H9 (cell line): ENCODE measurements at regions not wholly inside any gene's neighbourhood (a gene's known extent, or its start where the extent isn't known, plus 50 kb on each side); places are given as distances from the start of the nearest gene placed in this dataset.

Source experiments
- DNase-seq: peaks from one replicate; pipeline ENCODE4 v3.0.0-alpha.2; 2017
- H2AFZ ChIP-seq: one replicate; pipeline ENCODE4 v1.6.1; 2013; ENCODE audit warnings: mild to moderate bottlenecking, low read length, control low read depth, moderate library complexity
- H2AK5ac ChIP-seq: 2 replicates; pipeline ENCODE4 v1.6.1; 2013; ENCODE audit warnings: low read length, control low read depth, mixed read lengths; ENCODE audit not compliant: insufficient read length
- H2BK120ac ChIP-seq: one replicate; pipeline ENCODE4 v1.6.1; 2013; ENCODE audit warnings: low read depth, mild to moderate bottlenecking, low read length, control low read depth, inconsistent platforms; ENCODE audit not compliant: poor library complexity, severe bottlenecking
- H2BK12ac ChIP-seq: 2 replicates; pipeline ENCODE4 v1.6.1; 2013; ENCODE audit warnings: low read length, control low read depth, mixed read lengths, low read depth; ENCODE audit not compliant: insufficient read length
- H2BK15ac ChIP-seq: 2 replicates; pipeline ENCODE4 v1.6.1; 2013; ENCODE audit warnings: low read depth, low read length, control low read depth
- H2BK20ac ChIP-seq: one replicate; pipeline ENCODE4 v1.6.1; 2013; ENCODE audit warnings: low read depth, mild to moderate bottlenecking, low read length, control low read depth, inconsistent platforms; ENCODE audit not compliant: poor library complexity, severe bottlenecking
- H2BK5ac ChIP-seq: 2 replicates; pipeline ENCODE4 v1.6.1; 2013; ENCODE audit warnings: low read length, control low read depth, mixed read lengths; ENCODE audit not compliant: insufficient read length
- H3K14ac ChIP-seq: 2 replicates; pipeline ENCODE4 v1.6.1; 2013; ENCODE audit warnings: low read length, control low read depth; ENCODE audit not compliant: insufficient read depth
- H3K18ac ChIP-seq: 2 replicates; pipeline ENCODE4 v1.6.1; 2013; ENCODE audit warnings: low read depth, mild to moderate bottlenecking, mixed read lengths, low read length, control low read depth; ENCODE audit not compliant: insufficient read length
- H3K23ac ChIP-seq: 2 replicates; pipeline ENCODE4 v1.6.1; 2013; ENCODE audit warnings: low read length, control low read depth, mixed read lengths, low read depth; ENCODE audit not compliant: insufficient read length
- H3K23me2 ChIP-seq: 2 replicates; pipeline ENCODE4 v1.6.1; 2013; ENCODE audit warnings: low read depth, mild to moderate bottlenecking, mixed read lengths, low read length, control low read depth; ENCODE audit not compliant: insufficient read length, poor library complexity, severe bottlenecking
- H3K27ac ChIP-seq: 2 replicates; pipeline ENCODE4 v1.5.1; 2013; ENCODE audit warnings: low read length, control low read depth, mixed read lengths, low read depth; ENCODE audit not compliant: insufficient read length
- H3K27me3 ChIP-seq: 2 replicates; pipeline ENCODE4 v1.6.1; 2013; ENCODE audit warnings: low read length, control low read depth, inconsistent platforms; ENCODE audit not compliant: insufficient read depth
- H3K4ac ChIP-seq: 2 replicates; pipeline ENCODE4 v1.6.1; 2013; ENCODE audit warnings: low read depth, mild to moderate bottlenecking, control low read depth, inconsistent platforms, low read length, moderate library complexity
- H3K4me1 ChIP-seq: 2 replicates; pipeline ENCODE4 v1.6.1; 2013; ENCODE audit warnings: low read length, control low read depth, inconsistent platforms; ENCODE audit not compliant: insufficient read depth
- H3K4me2 ChIP-seq: 2 replicates; pipeline ENCODE4 v1.6.1; 2013; ENCODE audit warnings: low read length, control low read depth, mixed read lengths; ENCODE audit not compliant: insufficient read length, insufficient read depth
- H3K56ac ChIP-seq: 2 replicates; pipeline ENCODE4 v1.6.1; 2013; ENCODE audit warnings: low read depth, mild to moderate bottlenecking, mixed read lengths, low read length, control low read depth; ENCODE audit not compliant: insufficient read length
- H3K79me1 ChIP-seq: 2 replicates; pipeline ENCODE4 v1.6.1; 2013; ENCODE audit warnings: low read depth, mild to moderate bottlenecking, moderate library complexity, low read length, control low read depth, inconsistent platforms; ENCODE audit not compliant: insufficient read depth, poor library complexity, severe bottlenecking
- H3K79me2 ChIP-seq: 2 replicates; pipeline ENCODE4 v1.6.1; 2013; ENCODE audit warnings: low read length, control low read depth, inconsistent platforms; ENCODE audit not compliant: insufficient read depth
- H3K9ac ChIP-seq: 2 replicates; pipeline ENCODE4 v1.6.1; 2013; ENCODE audit warnings: low read length, control low read depth, mixed read lengths; ENCODE audit not compliant: insufficient read length; ENCODE audit errors: extremely low read depth
- H3K9me3 ChIP-seq: one replicate; pipeline ENCODE4 v1.6.1; 2013; ENCODE audit warnings: low read depth, low read length, inconsistent platforms; ENCODE audit not compliant: control insufficient read depth
- H3T11ph ChIP-seq: one replicate; pipeline ENCODE4 v1.6.1; 2013; ENCODE audit warnings: mild to moderate bottlenecking, low read length, control low read depth, inconsistent platforms
- H4K20me1 ChIP-seq: one replicate; pipeline ENCODE4 v1.6.1; 2013; ENCODE audit not compliant: control insufficient read depth, insufficient read length, insufficient read depth
- H4K5ac ChIP-seq: 2 replicates; pipeline ENCODE4 v1.6.1; 2013; ENCODE audit warnings: low read depth, mild to moderate bottlenecking, mixed read lengths, low read length, control low read depth; ENCODE audit not compliant: insufficient read length
- H4K8ac ChIP-seq: replicated peaks from 2 replicates; pipeline ENCODE4 v1.6.1; 2013; ENCODE audit warnings: low read length, control low read depth, mixed read lengths, low read depth; ENCODE audit not compliant: insufficient read length
- H4K91ac ChIP-seq: 2 replicates; pipeline ENCODE4 v1.6.1; 2013; ENCODE audit warnings: low read depth, mild to moderate bottlenecking, moderate library complexity, mixed read lengths, low read length, control low read depth; ENCODE audit not compliant: insufficient read length
- H3K27ac Mint-ChIP-seq, 3 experiments: 2 replicates in 2 of 3; 3 replicates in 1 of 3; pipeline ENCODE4 v1.8.0; 2020 to 2021; ENCODE audit warnings: mixed read lengths in 3 of 3, mild to moderate bottlenecking in 1 of 3, moderate library complexity in 1 of 3
- H3K27me3 Mint-ChIP-seq: 2 replicates; pipeline ENCODE4 v1.8.0; 2021; ENCODE audit warnings: low read depth, mild to moderate bottlenecking, moderate library complexity, mixed read lengths
- H3K36me3 Mint-ChIP-seq, 3 experiments: 2 replicates in 2 of 3; 3 replicates in 1 of 3; pipeline ENCODE4 v1.8.0; 2020 to 2021; ENCODE audit warnings: low read depth in 3 of 3, mixed read lengths in 3 of 3; ENCODE audit not compliant: insufficient read depth in 1 of 3
- H3K4me1 Mint-ChIP-seq, 2 experiments: 2 replicates each; pipeline ENCODE4 v1.8.0; 2020; ENCODE audit warnings: mixed read lengths in 2 of 2
- H3K4me3 Mint-ChIP-seq, 2 experiments: 2 replicates in 1 of 2; 3 replicates in 1 of 2; pipeline ENCODE4 v1.8.0; 2020 to 2021; ENCODE audit warnings: mild to moderate bottlenecking in 2 of 2, mixed read lengths in 2 of 2, moderate library complexity in 1 of 2
- H3K9me3 Mint-ChIP-seq, 2 experiments: 2 replicates in 1 of 2; 3 replicates in 1 of 2; pipeline ENCODE4 v1.8.0; 2020; ENCODE audit warnings: mild to moderate bottlenecking in 2 of 2, mixed read lengths in 2 of 2, moderate library complexity in 1 of 2
- WGBS: extraction: QIAGEN DNeasy Blood & Tissue Kit; methylation state at CpG from one replicate; pipeline ENCODE4 v1.1.7; 2013; ENCODE audit warnings: missing lambda C conversion rate, low lambda C conversion rate, mixed read lengths; ENCODE audit not compliant: insufficient read length; ENCODE audit errors: extremely low coverage; 5-methylcytosine and 5-hydroxymethylcytosine counted together
- TF ChIP-seq, protein P1 (sequence below): fragments of 200-600 bp; sonication (generic); conservative IDR thresholded peaks from 3 replicates; pipeline ENCODE4 v1.8.0; 2021; ENCODE audit warnings: antibody characterized with exemption, mild to moderate bottlenecking

DNA sequence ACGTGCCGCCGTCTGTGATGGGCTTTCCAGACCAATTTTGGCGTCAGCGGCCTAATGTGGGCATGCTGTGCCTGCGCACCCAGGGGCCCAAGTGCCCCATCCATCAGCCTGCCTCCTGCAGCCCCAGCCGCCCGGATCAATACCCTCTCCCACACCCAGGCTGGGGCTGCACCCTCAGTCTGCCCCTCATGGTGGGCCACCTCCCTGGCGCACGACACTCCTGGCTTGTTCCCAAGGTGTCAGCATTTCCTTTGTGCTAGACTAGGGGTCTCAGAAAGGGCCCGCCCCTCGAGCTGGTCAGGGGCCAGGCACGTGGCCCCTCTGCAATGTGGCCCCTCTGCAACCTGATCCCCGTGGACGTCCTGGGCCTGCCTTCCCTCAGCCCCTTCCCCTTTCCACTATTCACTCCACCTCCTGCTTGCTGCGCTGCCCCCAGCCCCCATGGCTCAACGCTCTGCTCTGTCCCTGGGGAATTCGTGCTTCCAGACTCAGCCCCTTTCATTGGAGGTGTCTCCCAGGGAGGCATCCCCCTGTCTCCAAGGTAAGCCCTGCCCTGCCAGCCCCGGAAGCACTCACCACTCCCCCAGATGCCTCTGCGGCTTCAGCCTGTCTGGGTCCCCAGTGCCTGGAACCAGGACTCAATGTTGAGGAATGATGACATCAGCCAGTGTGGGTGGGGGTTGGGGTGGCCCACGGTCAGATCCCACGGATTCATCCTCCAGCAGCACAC is 130.8 kb downstream of the HMX1 start:
- peaks cover 0 to 4% of the 10 kb centered on the region in 2 experiments; a peak in 3 of 5 replicates for H3K9me3 Mint-ChIP-seq
- TF ChIP-seq, protein P1, sequence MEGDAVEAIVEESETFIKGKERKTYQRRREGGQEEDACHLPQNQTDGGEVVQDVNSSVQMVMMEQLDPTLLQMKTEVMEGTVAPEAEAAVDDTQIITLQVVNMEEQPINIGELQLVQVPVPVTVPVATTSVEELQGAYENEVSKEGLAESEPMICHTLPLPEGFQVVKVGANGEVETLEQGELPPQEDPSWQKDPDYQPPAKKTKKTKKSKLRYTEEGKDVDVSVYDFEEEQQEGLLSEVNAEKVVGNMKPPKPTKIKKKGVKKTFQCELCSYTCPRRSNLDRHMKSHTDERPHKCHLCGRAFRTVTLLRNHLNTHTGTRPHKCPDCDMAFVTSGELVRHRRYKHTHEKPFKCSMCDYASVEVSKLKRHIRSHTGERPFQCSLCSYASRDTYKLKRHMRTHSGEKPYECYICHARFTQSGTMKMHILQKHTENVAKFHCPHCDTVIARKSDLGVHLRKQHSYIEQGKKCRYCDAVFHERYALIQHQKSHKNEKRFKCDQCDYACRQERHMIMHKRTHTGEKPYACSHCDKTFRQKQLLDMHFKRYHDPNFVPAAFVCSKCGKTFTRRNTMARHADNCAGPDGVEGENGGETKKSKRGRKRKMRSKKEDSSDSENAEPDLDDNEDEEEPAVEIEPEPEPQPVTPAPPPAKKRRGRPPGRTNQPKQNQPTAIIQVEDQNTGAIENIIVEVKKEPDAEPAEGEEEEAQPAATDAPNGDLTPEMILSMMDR = no peak
- Histone ChIP-seq H2BK5ac (no peak overlapping the region), H3K9ac (no peak overlapping the region), H3K4me1 (no peaks in the 10 kb centered on the region), H3K27me3 (no peaks in the 10 kb centered on the region), H4K8ac (no peak overlapping the region), H3K79me2 (no peaks in the 10 kb centered on the region), H2BK15ac (no peak overlapping the region), H3K23me2 (no peaks in the 10 kb centered on the region), H2AK5ac (no peak overlapping the region), H4K5ac (no peak overlapping the region), H3K4ac (no peak overlapping the region), H2BK20ac (no peak overlapping the region), H3K23ac (no peak overlapping the region), H3K27ac (no peak overlapping the region), H2BK120ac (no peak overlapping the region), H3K18ac (no peak overlapping the region), H3K9me3 (no peaks in the 10 kb centered on the region), H2BK12ac (no peak overlapping the region), H3K56ac (no peak overlapping the region), H3T11ph (no peak overlapping the region), H4K91ac (no peak overlapping the region), H4K20me1 (no peaks in the 10 kb centered on the region), H3K79me1 (no peaks in the 10 kb centered on the region), H3K14ac (no peak overlapping the region), H2AFZ (no peak overlapping the region), H3K4me2 (no peak overlapping the region)
- peaks cover 5% of the 10 kb centered on the region for H3K27me3 Mint-ChIP-seq
- H3K27ac Mint-ChIP-seq = peak overlapping the region in 2 of 3 experiments; percentile 27 to 86; a peak in 1 of 7 replicates
- no peak overlapping the region for H3K4me3 Mint-ChIP-seq
- WGBS = no CpG with 5 or more reads among the region's 22 CpGs
- no peaks in the 10 kb centered on the region; a peak in 1 of 7 replicates for H3K36me3 Mint-ChIP-seq
- peak; percentile 27 for DNase-seq
- peaks cover 12 to 29% of the 10 kb centered on the region in 2 experiments for H3K4me1 Mint-ChIP-seq
